HG02970 (cell line): ENCODE measurements at regions not wholly inside any gene's neighbourhood (a gene's known extent, or its start where the extent isn't known, plus 50 kb on each side); places are given as distances from the start of the nearest gene placed in this dataset.

Source experiments
- ATAC-seq: cut with Tn5 transposase; IDR thresholded peaks from one replicate; pipeline ENCODE4 v1.9.1; 2021; ENCODE audit warnings: mild to moderate bottlenecking, moderate library complexity, moderate number of reproducible peaks; ENCODE audit not compliant: unreplicated experiment, low FRiP score

DNA sequence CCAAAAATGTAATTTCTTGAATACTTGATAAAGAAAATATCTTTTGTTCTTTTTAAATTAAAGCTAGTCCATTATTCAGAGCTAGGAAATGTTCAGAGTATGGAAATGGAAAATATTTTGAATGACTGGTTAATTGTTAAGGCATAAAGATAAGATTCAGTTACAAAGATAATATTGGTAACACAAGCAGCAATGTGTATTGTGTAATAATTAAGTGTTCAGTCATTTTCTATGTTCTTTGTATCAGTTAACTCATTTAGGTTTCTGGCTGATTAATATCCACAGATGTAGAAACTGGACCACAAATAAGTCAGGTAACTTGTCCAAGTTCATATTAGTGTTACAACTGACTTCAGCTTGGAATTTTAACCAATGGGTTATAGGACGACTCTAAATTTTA, 442.2 kb upstream of the MANEA start:
- no peak for ATAC-seq

DNA sequence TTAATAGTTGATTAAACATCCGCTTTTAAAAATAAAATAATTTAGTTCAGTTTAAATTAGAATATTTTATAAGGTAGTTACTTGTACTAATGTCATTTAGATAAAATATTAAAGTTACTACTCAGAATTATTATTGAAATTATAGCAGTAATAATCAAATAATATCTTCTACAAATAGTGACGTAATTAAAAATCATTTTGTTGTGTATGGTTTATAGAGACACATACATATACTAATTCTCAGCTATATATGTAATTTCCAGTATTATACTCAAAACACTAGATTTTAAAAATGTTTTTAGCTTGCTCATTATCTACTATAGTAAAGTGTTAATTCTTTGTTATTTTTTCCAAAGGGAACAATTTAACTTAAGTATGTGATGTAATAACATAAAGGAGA, 435.2 kb upstream of the MANEA start:
- no peak for ATAC-seq

DNA sequence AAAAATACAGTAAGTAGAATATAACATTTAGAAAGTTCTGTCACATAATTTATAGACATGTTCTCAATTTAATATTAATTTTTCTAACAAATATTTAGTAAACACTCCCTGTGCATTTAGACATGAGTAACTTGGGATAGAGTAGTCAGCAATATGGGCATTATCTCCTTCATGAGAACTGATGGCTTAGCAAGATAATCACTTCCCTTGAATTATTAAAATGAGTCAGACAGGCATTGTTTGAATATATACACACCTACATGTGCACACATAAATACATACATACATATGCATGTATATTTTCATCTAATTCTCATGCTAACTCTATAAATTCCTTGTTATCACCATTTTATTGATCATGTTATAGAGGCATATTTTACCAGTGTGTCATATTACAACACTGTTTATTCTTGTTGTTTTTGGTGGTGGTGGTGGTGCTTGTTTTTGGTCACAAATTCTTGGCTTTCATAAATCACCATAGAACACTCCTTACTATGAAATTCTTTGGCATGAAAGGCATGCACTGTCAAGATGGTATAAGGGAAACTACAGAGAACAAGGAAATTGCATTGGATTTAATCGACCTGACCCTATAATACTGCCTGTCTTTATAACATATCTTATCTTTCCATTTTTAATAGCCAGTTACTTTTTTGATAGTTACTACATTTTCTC, 434.5 kb upstream of the MANEA start:
- ATAC-seq: no peak

DNA sequence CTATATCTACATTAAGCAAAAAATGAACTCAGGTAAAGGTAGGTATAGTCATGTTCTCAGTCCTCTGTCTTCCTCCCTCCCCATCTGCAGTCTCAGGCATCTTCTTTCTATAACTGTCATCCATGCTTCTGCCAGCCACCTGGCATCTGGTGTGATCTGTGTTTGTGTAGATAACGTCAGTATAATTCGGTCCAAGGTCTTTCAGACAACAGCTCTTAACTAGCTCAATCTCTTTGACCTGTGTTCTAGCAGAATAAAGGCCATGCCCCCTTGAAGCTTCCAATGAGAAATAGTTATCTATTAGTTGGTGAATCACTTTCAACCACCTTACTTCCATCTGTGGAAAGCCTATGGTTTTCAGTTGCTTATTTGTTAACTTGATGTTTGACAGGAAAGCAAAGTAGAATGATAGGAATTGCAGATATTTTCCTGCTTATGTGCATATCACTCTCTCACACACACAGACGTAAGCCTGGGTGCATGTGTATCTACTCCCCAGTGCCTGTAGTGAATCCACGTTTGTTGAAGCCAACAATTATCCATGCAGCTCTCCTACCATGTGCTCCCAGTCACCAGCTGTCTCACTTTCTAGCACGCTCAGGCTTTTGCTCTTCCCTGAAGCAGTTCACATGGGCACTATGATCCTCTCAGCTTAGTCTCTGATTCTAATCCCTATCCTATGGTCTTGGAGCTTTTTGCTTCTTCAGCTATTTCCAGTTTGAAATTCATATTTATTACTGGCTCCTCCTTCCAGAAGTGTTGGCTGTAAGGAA, 433.7 kb upstream of the MANEA start:
- no peak for ATAC-seq

- ATAC-seq: no peak
Observed at GRCh38 chr6:95145457-95145856, 431.9 kb upstream of the MANEA start.

GRCh38 chr6:95159557-95159956, 417.8 kb upstream of the MANEA start:
- ATAC-seq: no peak

- ATAC-seq: no peak
Observed at GRCh38 chr6:95169775-95170174, 407.6 kb upstream of the MANEA start.

GRCh38 chr6:95175927-95176675, 401.2 kb upstream of the MANEA start:
- no peak for ATAC-seq

- ATAC-seq: no peak
Observed at GRCh38 chr6:95185874-95186273, 391.5 kb upstream of the MANEA start.

DNA sequence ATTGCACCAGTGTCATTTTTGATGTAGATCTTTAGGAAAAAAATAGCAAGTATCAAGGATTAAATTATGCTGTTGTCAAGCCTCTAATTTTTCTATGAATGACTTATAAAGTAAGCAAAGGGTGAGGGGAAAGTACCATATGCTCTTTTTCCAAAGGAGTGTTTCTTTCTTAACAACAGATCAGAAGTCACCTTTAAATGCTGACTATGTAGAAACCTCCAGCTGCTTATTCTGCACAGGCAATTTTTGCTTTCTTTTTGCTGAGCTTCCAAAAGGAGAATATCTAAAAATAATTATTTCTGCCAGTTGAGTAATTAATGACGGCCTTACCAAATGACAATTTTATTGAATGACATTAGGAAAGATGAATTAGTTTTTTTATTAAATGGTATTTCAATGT, 390.6 kb upstream of the MANEA start:
- ATAC-seq: no peak

DNA sequence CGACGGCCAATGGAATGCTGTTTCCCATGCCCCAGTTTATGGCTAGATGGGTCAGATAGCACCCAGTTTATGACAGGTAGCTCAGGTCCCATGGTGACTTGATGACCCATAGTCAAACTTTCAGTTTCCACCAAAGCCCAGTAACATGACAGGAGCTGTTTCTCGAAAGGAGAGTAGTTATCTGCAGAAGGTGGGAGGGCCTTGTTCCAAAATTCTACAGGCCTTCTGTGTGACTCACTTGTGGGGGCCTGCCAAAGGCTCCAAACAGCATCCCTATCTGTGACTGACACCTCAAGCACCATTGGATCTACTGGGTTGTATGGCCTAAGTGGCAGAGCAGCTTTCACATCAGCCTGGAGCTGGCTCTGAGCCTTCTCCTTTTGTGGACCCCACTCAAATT, 379.7 kb upstream of the MANEA start:
- no peak for ATAC-seq

GRCh38 chr6:95203153-95203754, 374.1 kb upstream of the MANEA start:
- ATAC-seq: peak; percentile 97

- ATAC-seq: no peak
Observed at GRCh38 chr6:95204178-95204577, 373.2 kb upstream of the MANEA start.

DNA sequence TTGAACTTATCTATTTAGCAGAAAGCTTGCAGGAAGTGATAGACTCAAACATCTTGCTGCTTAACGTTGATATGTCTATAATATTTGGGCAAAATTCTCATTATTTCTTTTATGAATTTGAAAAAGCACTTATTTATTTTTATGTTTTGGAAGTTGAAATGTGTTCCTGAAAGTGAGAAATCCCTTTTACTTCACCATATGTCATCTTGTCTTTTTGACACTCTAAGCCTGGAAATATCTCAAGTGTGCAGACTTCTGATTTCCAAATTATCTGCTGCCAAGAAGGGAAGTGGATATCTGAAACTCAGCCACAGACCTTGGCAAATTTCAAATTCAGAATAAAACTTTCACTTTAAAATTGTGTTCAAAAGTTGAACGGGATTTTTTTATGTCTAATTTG, 368.7 kb upstream of the MANEA start:
- no peak for ATAC-seq

DNA sequence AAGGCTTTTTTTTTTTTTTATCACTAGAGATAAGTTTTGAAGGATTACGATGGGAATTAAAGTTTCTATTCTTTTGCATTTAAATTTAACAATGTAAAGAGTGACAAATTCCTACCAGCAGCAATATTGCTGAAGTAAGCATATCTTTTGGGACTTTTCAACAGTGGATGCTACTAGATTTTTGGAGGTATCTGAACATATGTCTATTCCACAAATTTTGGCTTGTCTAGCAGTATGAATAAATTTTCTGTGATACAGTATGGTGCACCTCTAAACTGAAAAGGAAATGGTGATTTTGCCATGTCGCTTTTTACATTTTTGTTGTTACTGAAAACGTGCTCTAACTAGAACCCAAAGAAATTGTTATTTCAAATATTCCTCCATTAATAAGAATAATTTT, 368.3 kb upstream of the MANEA start:
- ATAC-seq: no peak

DNA sequence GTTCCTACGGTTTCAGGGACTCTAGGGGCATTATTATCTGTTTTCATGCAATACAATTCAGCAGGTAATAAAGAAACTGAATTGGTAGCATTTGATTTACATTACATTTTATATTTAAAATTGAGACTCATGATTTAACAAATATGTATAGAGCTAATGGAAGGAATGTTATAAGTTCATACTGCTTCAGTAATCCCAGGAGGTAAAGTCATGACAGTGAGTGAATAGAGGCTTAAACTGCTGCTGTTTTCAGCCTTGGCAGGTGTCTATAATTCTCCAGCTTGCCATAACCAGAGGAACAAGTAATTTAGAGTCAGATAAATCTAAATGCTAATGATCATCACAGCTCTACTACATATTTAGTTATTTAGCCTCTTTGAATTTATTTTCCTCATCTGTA, 360.8 kb upstream of the MANEA start:
- ATAC-seq: no peak

GRCh38 chr6:95227351-95227750, 350.0 kb upstream of the MANEA start:
- no peak for ATAC-seq

GRCh38 chr6:95228636-95229035, 348.7 kb upstream of the MANEA start:
- ATAC-seq: no peak

GRCh38 chr6:95230071-95230740, 347.1 kb upstream of the MANEA start:
- no peak for ATAC-seq

DNA sequence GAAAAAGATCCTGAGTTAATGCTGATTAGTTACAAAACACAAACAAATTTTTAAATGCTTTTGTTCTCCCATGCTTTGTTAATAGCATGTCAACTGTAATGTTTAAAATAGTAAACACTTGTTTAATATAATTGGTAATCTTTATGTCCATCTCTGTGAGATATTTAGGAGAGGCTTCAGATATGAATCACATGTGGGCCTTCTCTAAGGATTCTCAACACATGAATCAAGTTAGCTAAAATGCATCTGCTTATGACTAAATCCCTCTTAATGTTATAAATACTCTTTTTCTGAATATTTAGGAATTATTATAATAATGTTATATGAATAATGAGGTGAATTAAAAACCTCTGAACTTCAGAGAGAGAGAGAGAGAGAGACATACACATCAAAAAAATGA, 345.9 kb upstream of the MANEA start:
- no peak for ATAC-seq

DNA sequence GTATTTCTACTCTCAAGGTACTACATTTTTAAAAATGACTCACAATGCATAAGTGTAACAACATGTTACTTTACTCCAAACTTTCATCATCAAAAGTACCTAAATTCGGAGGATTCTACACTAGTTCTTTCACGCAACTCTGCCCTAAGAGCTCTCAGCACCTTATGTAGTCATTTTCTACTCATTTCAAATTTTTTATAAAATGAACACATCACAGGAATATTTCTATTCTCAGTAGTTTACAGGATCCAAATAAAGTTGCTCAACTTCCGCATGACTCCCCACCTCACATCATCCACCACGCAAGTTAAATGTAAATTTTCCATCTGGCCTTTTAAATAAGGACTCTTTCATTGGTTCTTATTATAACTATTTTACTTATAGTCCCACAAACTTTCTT, 344.9 kb upstream of the MANEA start:
- ATAC-seq: no peak
